ENCODE measurements at regions not wholly inside any gene's neighbourhood (a gene's known extent, or its start where the extent isn't known, plus 50 kb on each side); places are given as distances from the start of the nearest gene placed in this dataset.

DNA sequence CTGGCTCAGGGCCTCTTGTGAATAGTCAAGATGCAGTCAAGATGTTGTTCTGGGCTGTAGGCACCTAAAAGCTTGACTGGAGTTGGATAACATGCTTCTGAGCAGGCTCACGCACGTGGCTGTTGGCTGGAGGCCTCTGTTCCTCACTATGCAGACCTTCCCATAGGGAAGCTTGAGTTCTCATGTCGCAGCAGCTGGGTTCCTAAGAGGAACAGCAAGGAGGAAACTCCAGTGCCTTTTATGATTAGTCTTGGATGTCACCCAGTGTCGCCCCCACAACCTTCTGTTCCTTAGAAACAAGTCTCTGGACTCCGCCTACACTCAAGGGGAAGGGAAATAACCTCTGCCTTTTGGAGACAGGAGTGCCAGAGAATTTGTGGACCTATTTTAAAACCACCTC, 210.7 kb downstream of the BCAS1 start:
- TF ChIP-seq, protein P1, sequence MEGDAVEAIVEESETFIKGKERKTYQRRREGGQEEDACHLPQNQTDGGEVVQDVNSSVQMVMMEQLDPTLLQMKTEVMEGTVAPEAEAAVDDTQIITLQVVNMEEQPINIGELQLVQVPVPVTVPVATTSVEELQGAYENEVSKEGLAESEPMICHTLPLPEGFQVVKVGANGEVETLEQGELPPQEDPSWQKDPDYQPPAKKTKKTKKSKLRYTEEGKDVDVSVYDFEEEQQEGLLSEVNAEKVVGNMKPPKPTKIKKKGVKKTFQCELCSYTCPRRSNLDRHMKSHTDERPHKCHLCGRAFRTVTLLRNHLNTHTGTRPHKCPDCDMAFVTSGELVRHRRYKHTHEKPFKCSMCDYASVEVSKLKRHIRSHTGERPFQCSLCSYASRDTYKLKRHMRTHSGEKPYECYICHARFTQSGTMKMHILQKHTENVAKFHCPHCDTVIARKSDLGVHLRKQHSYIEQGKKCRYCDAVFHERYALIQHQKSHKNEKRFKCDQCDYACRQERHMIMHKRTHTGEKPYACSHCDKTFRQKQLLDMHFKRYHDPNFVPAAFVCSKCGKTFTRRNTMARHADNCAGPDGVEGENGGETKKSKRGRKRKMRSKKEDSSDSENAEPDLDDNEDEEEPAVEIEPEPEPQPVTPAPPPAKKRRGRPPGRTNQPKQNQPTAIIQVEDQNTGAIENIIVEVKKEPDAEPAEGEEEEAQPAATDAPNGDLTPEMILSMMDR (IDR thresholded peaks at IDR 0.05): no peak
- TF ChIP-seq POLR2A (IDR thresholded peaks at IDR 0.05): no peak

Data from adrenal gland (tissue), 5 donors.